GM23338 (cell line): ENCODE measurements at regions not wholly inside any gene's neighbourhood (a gene's known extent, or its start where the extent isn't known, plus 50 kb on each side); places are given as distances from the start of the nearest gene placed in this dataset.

Experiments used
- ATAC-seq: fragments of 200-7000 bp; cut with Tn5 transposase; 3 replicates; pipeline ENCODE4 v1.9.1; 2020
- DNase-seq: peaks from one replicate; pipeline ENCODE4 v3.0.0-alpha.2; 2015; ENCODE audit warnings: low spot score
- H2AFZ ChIP-seq: fragments of 200-600 bp; sonication (generic); 2 replicates; pipeline ENCODE4 v1.8.0; 2016; ENCODE audit warnings: antibody characterized with exemption, mild to moderate bottlenecking, moderate library complexity
- H3F3A ChIP-seq: fragments of 200-600 bp; sonication (generic); replicated peaks from 2 replicates; pipeline ENCODE4 v1.8.0; 2017; ENCODE audit warnings: antibody characterized with exemption, mixed run types, low read depth
- H3K27ac ChIP-seq: fragments of 200-600 bp; sonication (generic); 2 replicates; pipeline ENCODE4 v1.6.1; 2016; ENCODE audit warnings: low read depth
- H3K27me3 ChIP-seq: fragments of 200-600 bp; sonication (generic); 2 replicates; pipeline ENCODE4 v1.8.0; 2016; ENCODE audit warnings: mild to moderate bottlenecking, mixed run types, moderate library complexity; ENCODE audit not compliant: insufficient read depth
- H3K36me3 ChIP-seq: fragments of 200-600 bp; sonication (generic); 2 replicates; pipeline ENCODE4 v1.8.0; 2016; ENCODE audit warnings: mild to moderate bottlenecking; ENCODE audit not compliant: insufficient read depth
- H3K4me1 ChIP-seq: fragments of 200-600 bp; sonication (generic); 2 replicates; pipeline ENCODE4 v1.8.0; 2016; ENCODE audit warnings: mild to moderate bottlenecking, moderate library complexity; ENCODE audit not compliant: insufficient read depth
- H3K4me2 ChIP-seq: fragments of 200-600 bp; sonication (generic); 2 replicates; pipeline ENCODE4 v1.7.1; 2017; ENCODE audit warnings: mixed run types
- H3K4me3 ChIP-seq: fragments of 200-600 bp; sonication (generic); 2 replicates; pipeline ENCODE4 v1.6.1; 2016; ENCODE audit warnings: mixed run types
- H3K79me2 ChIP-seq: fragments of 200-600 bp; sonication (generic); replicated peaks from 2 replicates; pipeline ENCODE4 v1.8.0; 2017; ENCODE audit warnings: mild to moderate bottlenecking; ENCODE audit not compliant: insufficient read depth
- H3K9me2 ChIP-seq: fragments of 200-600 bp; sonication (generic); 2 replicates; pipeline ENCODE4 v1.8.0; 2017; ENCODE audit not compliant: insufficient read depth
- H4K20me1 ChIP-seq: fragments of 200-600 bp; sonication (generic); replicated peaks from 2 replicates; pipeline ENCODE4 v1.8.0; 2017; ENCODE audit warnings: mild to moderate bottlenecking; ENCODE audit not compliant: insufficient read depth
- H3K27ac Mint-ChIP-seq: 2 replicates; pipeline ENCODE4 v1.8.0; 2020; ENCODE audit warnings: inconsistent platforms, mild to moderate bottlenecking, moderate library complexity, mixed read lengths
- H3K27me3 Mint-ChIP-seq: 3 replicates; pipeline ENCODE4 v1.8.0; 2022; ENCODE audit warnings: low read depth, mild to moderate bottlenecking, moderate library complexity, mixed read lengths, inconsistent platforms; ENCODE audit not compliant: insufficient read depth, poor library complexity
- H3K36me3 Mint-ChIP-seq: 3 replicates; pipeline ENCODE4 v1.8.0; 2021; ENCODE audit warnings: low read depth, mild to moderate bottlenecking, inconsistent platforms, moderate library complexity, mixed read lengths
- H3K4me1 Mint-ChIP-seq: 3 replicates; pipeline ENCODE4 v1.8.0; 2020; ENCODE audit warnings: mild to moderate bottlenecking, inconsistent platforms, mixed read lengths
- H3K4me3 Mint-ChIP-seq: 3 replicates; pipeline ENCODE4 v1.8.0; 2021; ENCODE audit warnings: moderate library complexity, mild to moderate bottlenecking, inconsistent platforms, mixed read lengths
- H3K9me3 Mint-ChIP-seq: 3 replicates; pipeline ENCODE4 v1.8.0; 2020; ENCODE audit warnings: moderate library complexity, mild to moderate bottlenecking, inconsistent platforms, mixed read lengths
- CREB1 ChIP-seq: fragments of 250-450 bp; sonication (Bioruptor Pico); IDR thresholded peaks from 2 replicates; pipeline ENCODE4 v1.5.0; 2020; ENCODE audit warnings: low read depth, mild to moderate bottlenecking, moderate library complexity
- CTCF ChIP-seq, 2 experiments: fragments of 200-600 bp in 1 of 2; sonication (generic) in 1 of 2; conservative IDR thresholded peaks; 2 replicates each; pipeline versions ENCODE4 v1.5.1 to v1.6.1; 2016 to 2017; ENCODE audit warnings: antibody characterized with exemption in 2 of 2, low read depth in 2 of 2, mild to moderate bottlenecking in 2 of 2, moderate library complexity in 1 of 2
- ETS1 ChIP-seq: IDR thresholded peaks from 2 replicates; pipeline ENCODE4 v1.6.1; 2016; ENCODE audit warnings: antibody characterized with exemption
- EZH2 ChIP-seq: fragments of 200-600 bp; sonication (generic); IDR thresholded peaks from one replicate; pipeline ENCODE4 v1.8.0; 2017; ENCODE audit warnings: antibody characterized with exemption, mild to moderate bottlenecking, low read depth; ENCODE audit not compliant: unreplicated experiment
- EZH2phosphoT487 ChIP-seq: fragments of 200-600 bp; sonication (generic); IDR thresholded peaks from one replicate; pipeline ENCODE4 v1.8.1; 2018; ENCODE audit warnings: antibody characterized with exemption; ENCODE audit not compliant: unreplicated experiment
- JUNB ChIP-seq: IDR thresholded peaks from one replicate; pipeline ENCODE4 v1.6.1; 2016; ENCODE audit warnings: antibody characterized with exemption; ENCODE audit not compliant: unreplicated experiment
- NANOG ChIP-seq: IDR thresholded peaks from 2 replicates; pipeline ENCODE4 v1.6.1; 2016; ENCODE audit warnings: antibody characterized with exemption, borderline replicate concordance
- POLR2AphosphoS5 ChIP-seq: IDR thresholded peaks from 2 replicates; pipeline ENCODE4 v1.6.1; 2016; ENCODE audit warnings: antibody characterized with exemption, low read depth
- STAT1 ChIP-seq: IDR thresholded peaks from one replicate; pipeline ENCODE4 v1.6.1; 2016; ENCODE audit warnings: antibody characterized with exemption; ENCODE audit not compliant: unreplicated experiment
- ZNF114 ChIP-seq: fragments of 250-450 bp; sonication (Bioruptor Pico); IDR thresholded peaks from 2 replicates; pipeline ENCODE4 v1.5.0; 2020; ENCODE audit warnings: mild to moderate bottlenecking, moderate library complexity
- ZNF331 ChIP-seq: fragments of 250-450 bp; sonication (Bioruptor Pico); IDR thresholded peaks from 2 replicates; pipeline ENCODE4 v1.5.0; 2020; ENCODE audit warnings: low read depth, mild to moderate bottlenecking, moderate library complexity
- ZNF462 ChIP-seq: fragments of 250-450 bp; sonication (Bioruptor Pico); IDR thresholded peaks from 2 replicates; pipeline ENCODE4 v1.5.0; 2020; ENCODE audit warnings: mild to moderate bottlenecking, moderate library complexity
- TF ChIP-seq, protein P1 (sequence below): IDR thresholded peaks from one replicate; pipeline ENCODE4 v1.6.1; 2018; ENCODE audit warnings: antibody characterized with exemption; ENCODE audit not compliant: unreplicated experiment

DNA sequence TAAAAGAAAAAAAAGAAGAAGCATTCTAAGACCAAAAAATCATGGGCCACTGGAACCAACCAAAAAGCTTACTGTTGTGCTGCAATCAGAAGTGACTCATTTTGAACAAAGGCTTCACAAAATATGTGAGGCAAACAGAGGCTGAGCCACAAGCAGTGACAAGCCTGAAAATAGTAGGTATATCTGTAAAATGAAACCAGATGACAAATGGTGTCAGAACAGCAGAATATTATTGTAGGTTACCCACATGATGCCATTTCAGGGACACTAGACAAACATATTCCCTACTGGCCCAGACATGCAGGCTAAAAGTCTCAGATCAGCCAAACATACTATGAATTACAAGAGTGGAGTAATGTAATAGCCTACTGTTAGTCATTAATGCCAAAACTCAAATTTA, 1301.8 kb upstream of the DIAPH2 start:
- H3K4me2 ChIP-seq: no peak overlapping the region
- H3K4me1 Mint-ChIP-seq: no peaks in the 10 kb centered on the region
- ATAC-seq: no peak

More for the DNA sequence above, 1301.8 kb upstream of the DIAPH2 start:
- Mint-ChIP-seq H3K27me3 (no peaks in the 10 kb centered on the region), H3K4me3 (no peak overlapping the region), H3K27ac (no peak overlapping the region), H3K9me3 (no peaks in the 10 kb centered on the region), H3K36me3 (no peaks in the 10 kb centered on the region)
- H3K4me1 ChIP-seq: no peaks in the 10 kb centered on the region
- H3K27ac ChIP-seq: no peak overlapping the region
- H2AFZ ChIP-seq: no peak overlapping the region
- H3K36me3 ChIP-seq: no peaks in the 10 kb centered on the region
- no peaks in the 10 kb centered on the region for H4K20me1 ChIP-seq
- no peaks in the 10 kb centered on the region for H3K9me2 ChIP-seq
- H3K27me3 ChIP-seq: no peaks in the 10 kb centered on the region
- no peak overlapping the region for H3K4me3 ChIP-seq
- no peaks in the 10 kb centered on the region for H3F3A ChIP-seq
- no peak for TF ChIP-seq CREB1 (CRISPR knock-in tag)
- TF ChIP-seq STAT1: no peak
- no peak for TF ChIP-seq NANOG
- TF ChIP-seq POLR2AphosphoS5: no peak
- TF ChIP-seq ZNF331 (CRISPR knock-in tag): no peak
- no peak for TF ChIP-seq ETS1
- TF ChIP-seq, protein P1, sequence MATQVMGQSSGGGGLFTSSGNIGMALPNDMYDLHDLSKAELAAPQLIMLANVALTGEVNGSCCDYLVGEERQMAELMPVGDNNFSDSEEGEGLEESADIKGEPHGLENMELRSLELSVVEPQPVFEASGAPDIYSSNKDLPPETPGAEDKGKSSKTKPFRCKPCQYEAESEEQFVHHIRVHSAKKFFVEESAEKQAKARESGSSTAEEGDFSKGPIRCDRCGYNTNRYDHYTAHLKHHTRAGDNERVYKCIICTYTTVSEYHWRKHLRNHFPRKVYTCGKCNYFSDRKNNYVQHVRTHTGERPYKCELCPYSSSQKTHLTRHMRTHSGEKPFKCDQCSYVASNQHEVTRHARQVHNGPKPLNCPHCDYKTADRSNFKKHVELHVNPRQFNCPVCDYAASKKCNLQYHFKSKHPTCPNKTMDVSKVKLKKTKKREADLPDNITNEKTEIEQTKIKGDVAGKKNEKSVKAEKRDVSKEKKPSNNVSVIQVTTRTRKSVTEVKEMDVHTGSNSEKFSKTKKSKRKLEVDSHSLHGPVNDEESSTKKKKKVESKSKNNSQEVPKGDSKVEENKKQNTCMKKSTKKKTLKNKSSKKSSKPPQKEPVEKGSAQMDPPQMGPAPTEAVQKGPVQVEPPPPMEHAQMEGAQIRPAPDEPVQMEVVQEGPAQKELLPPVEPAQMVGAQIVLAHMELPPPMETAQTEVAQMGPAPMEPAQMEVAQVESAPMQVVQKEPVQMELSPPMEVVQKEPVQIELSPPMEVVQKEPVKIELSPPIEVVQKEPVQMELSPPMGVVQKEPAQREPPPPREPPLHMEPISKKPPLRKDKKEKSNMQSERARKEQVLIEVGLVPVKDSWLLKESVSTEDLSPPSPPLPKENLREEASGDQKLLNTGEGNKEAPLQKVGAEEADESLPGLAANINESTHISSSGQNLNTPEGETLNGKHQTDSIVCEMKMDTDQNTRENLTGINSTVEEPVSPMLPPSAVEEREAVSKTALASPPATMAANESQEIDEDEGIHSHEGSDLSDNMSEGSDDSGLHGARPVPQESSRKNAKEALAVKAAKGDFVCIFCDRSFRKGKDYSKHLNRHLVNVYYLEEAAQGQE: no peak
- TF ChIP-seq EZH2phosphoT487: no peak
- no peak for TF ChIP-seq CTCF (conservative IDR thresholded peaks at IDR 0.05; ENCODE audit: low read depth in 2 of 2)
- TF ChIP-seq ZNF462 (CRISPR knock-in tag): no peak
- no peak for TF ChIP-seq EZH2
- no peak for TF ChIP-seq JUNB
- no peak for TF ChIP-seq ZNF114
- H3K79me2 ChIP-seq: no peaks in the 10 kb centered on the region
- DNase-seq: no peak
